ENCODE measurements at regions not wholly inside any gene's neighbourhood (a gene's known extent, or its start where the extent isn't known, plus 50 kb on each side); places are given as distances from the start of the nearest gene placed in this dataset.

DNA sequence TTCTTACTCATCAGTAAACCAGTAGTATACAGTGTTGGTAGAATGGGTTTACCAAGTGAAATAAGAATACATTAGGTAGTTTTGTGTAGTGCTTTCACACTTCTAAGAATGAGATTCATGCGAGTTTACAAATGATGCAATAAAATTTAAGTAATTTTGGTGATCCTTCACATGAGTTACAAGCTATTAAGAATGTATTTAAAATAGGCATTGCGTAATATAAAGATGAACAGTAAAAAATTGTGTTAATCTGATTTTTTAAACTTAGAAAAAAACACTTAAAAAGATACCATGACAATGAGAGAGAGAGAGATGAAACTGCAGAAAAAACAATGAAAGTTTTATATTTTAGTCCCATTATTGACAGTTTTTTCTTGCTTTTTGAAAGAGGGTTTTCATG lies 570.5 kb downstream of the SLITRK6 start:
- in situ Hi-C loops (cut with MboI; ENCODE audit: low pct_ligation_motif_present in 1 of 4, low pct_unique_long_range_greater_than_20kb in 1 of 4, low sequenced_read_pairs in 3 of 4) = no loop called here
- H3K9me3 ChIP-seq = no peaks in the 10 kb centered on the region
- no peaks in the 10 kb centered on the region for H3K4me1 ChIP-seq
- no peaks in the 10 kb centered on the region for H3K36me3 ChIP-seq
- no peak overlapping the region for H3K4me3 ChIP-seq
- 88 to 90% methylated on average over 2 of the region's 2 CpGs for WGBS, 2 donors (ENCODE audit: low coverage in 1 of 2)
- TF ChIP-seq EP300 (IDR thresholded peaks at IDR 0.05; ENCODE audit: low read depth) (no peak), POLR2AphosphoS5 (IDR thresholded peaks at IDR 0.05) (no peak), POLR2A (IDR thresholded peaks at IDR 0.05) (no peak)
- TF ChIP-seq, protein P1, sequence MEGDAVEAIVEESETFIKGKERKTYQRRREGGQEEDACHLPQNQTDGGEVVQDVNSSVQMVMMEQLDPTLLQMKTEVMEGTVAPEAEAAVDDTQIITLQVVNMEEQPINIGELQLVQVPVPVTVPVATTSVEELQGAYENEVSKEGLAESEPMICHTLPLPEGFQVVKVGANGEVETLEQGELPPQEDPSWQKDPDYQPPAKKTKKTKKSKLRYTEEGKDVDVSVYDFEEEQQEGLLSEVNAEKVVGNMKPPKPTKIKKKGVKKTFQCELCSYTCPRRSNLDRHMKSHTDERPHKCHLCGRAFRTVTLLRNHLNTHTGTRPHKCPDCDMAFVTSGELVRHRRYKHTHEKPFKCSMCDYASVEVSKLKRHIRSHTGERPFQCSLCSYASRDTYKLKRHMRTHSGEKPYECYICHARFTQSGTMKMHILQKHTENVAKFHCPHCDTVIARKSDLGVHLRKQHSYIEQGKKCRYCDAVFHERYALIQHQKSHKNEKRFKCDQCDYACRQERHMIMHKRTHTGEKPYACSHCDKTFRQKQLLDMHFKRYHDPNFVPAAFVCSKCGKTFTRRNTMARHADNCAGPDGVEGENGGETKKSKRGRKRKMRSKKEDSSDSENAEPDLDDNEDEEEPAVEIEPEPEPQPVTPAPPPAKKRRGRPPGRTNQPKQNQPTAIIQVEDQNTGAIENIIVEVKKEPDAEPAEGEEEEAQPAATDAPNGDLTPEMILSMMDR (IDR thresholded peaks at IDR 0.05) = no peak
- H3K27ac ChIP-seq = no peak overlapping the region
- no peaks in the 10 kb centered on the region for H3K27me3 ChIP-seq
- intact Hi-C loops (cut with DNase I; ENCODE audit: low total_unique reads) = no loop called here
- no peak for DNase-seq

GRCh38 chr13:85223883-85224656 lies 575.1 kb downstream of the SLITRK6 start:
- H3K4me3 ChIP-seq = no peak overlapping the region
- DNase-seq = no peak
- no peaks in the 10 kb centered on the region for H3K36me3 ChIP-seq
- no peaks in the 10 kb centered on the region for H3K9me3 ChIP-seq
- H3K4me1 ChIP-seq = no peaks in the 10 kb centered on the region
- intact Hi-C loops (cut with DNase I; ENCODE audit: low total_unique reads) = no loop called here
- TF ChIP-seq POLR2A (IDR thresholded peaks at IDR 0.05) (no peak), EP300 (IDR thresholded peaks at IDR 0.05; ENCODE audit: low read depth) (no peak), POLR2AphosphoS5 (IDR thresholded peaks at IDR 0.05) (no peak)
- TF ChIP-seq, protein P1 (IDR thresholded peaks at IDR 0.05) = no peak
- 57 to 59% methylated on average over 4 of the region's 4 CpGs for WGBS, 2 donors (ENCODE audit: low coverage in 1 of 2)
- no peak overlapping the region for H3K27ac ChIP-seq
- no peaks in the 10 kb centered on the region for H3K27me3 ChIP-seq
- in situ Hi-C loops (cut with MboI; ENCODE audit: low pct_ligation_motif_present in 1 of 4, low pct_unique_long_range_greater_than_20kb in 1 of 4, low sequenced_read_pairs in 3 of 4) = no loop called here

- H3K9me3 ChIP-seq = no peaks in the 10 kb centered on the region
- H3K36me3 ChIP-seq = no peaks in the 10 kb centered on the region
- no peak overlapping the region for H3K27ac ChIP-seq
- no peaks in the 10 kb centered on the region for H3K27me3 ChIP-seq
- in situ Hi-C loops (cut with MboI; ENCODE audit: low pct_ligation_motif_present in 1 of 4, low pct_unique_long_range_greater_than_20kb in 1 of 4, low sequenced_read_pairs in 3 of 4) (no loop called here), intact Hi-C loops (cut with DNase I; ENCODE audit: low total_unique reads) (no loop called here)
- H3K4me3 ChIP-seq = no peak overlapping the region
- H3K4me1 ChIP-seq = no peaks in the 10 kb centered on the region
- no peak for DNase-seq
- TF ChIP-seq, protein P1 (IDR thresholded peaks at IDR 0.05) = no peak
- TF ChIP-seq POLR2A (IDR thresholded peaks at IDR 0.05) = no peak
- TF ChIP-seq EP300 (IDR thresholded peaks at IDR 0.05; ENCODE audit: low read depth) = no peak
- no peak for TF ChIP-seq POLR2AphosphoS5 (IDR thresholded peaks at IDR 0.05)
Measured at GRCh38 chr13:85216576-85216975, 582.6 kb downstream of the SLITRK6 start.

DNA sequence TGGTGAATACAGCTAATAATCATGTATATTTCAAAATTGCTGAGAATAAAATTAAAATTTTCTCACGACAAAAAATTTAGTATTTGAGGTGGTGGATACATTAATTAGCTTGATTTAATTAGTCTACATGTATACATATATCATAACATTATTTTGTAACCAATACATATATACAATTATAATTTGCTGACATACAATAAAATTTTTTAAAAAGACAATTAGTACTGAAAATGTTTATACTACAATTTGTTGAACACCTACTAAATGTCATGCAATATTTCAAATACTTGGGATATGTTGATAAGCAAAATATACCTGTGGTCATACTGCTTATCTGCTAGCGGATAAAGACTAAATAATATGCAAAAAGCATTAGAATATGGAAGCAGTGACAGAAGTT lies 586.5 kb downstream of the SLITRK6 start:
- intact Hi-C loops (cut with DNase I; ENCODE audit: low total_unique reads) = no loop called here

More for the DNA sequence above, 586.5 kb downstream of the SLITRK6 start:
- no peak for DNase-seq
- WGBS, 2 donors (ENCODE audit: low coverage in 1 of 2) = 64 to 85% methylated on average over 2 of the region's 2 CpGs
- Histone ChIP-seq H3K4me3 (no peak overlapping the region), H3K9me3 (no peaks in the 10 kb centered on the region), H3K4me1 (no peaks in the 10 kb centered on the region), H3K36me3 (no peaks in the 10 kb centered on the region), H3K27me3 (no peaks in the 10 kb centered on the region), H3K27ac (no peak overlapping the region)
- in situ Hi-C loops (cut with MboI; ENCODE audit: low pct_ligation_motif_present in 1 of 4, low pct_unique_long_range_greater_than_20kb in 1 of 4, low sequenced_read_pairs in 3 of 4) = no loop called here
- TF ChIP-seq POLR2AphosphoS5 (IDR thresholded peaks at IDR 0.05) (no peak), EP300 (IDR thresholded peaks at IDR 0.05; ENCODE audit: low read depth) (no peak), POLR2A (IDR thresholded peaks at IDR 0.05) (no peak)
- TF ChIP-seq, protein P1 (IDR thresholded peaks at IDR 0.05) = no peak
